IMR-90 (cell line): ENCODE measurements at regions not wholly inside any gene's neighbourhood (a gene's known extent, or its start where the extent isn't known, plus 50 kb on each side); places are given as distances from the start of the nearest gene placed in this dataset.

ENCODE experiments used
- ATAC-seq: fragments of 200-7000 bp; cut with Tn5 transposase; 2 replicates; pipeline ENCODE4 v1.9.1; 2020; ENCODE audit warnings: low read depth, mild to moderate bottlenecking, moderate library complexity
- BruUV-seq: library from RNA; stranded (reverse); fragments of 400-500 nt; replicated peaks from 2 replicates; lab custom pipeline; 2021; lab: Mats Ljungman, UMichigan
- CTCF ChIA-PET: fragments of 300-600 bp; formaldehyde crosslinking; extraction: SDS; loops from one replicate; lab custom pipeline; 2021; ENCODE audit warnings: antibody characterized with exemption; lab: Yijun Ruan, JAX
- POLR2A ChIA-PET: fragments of 300-600 bp; sonication (Branson Sonifier 250); formaldehyde crosslinking; loops from one replicate; lab custom pipeline; 2022; ENCODE audit warnings: antibody characterized with exemption; ENCODE audit not compliant: unreplicated experiment; lab: Charles Lee
- DNase-seq: peaks from one replicate; pipeline ENCODE4 v3.0.0; 2013
- H2AFZ ChIP-seq: replicated peaks from 2 replicates; pipeline ENCODE3; 2013; ENCODE audit warnings: low read length, mild to moderate bottlenecking; ENCODE audit not compliant: poor library complexity
- H2AK5ac ChIP-seq: 2 replicates; pipeline ENCODE4 v1.6.1; 2013; ENCODE audit warnings: low read depth, low read length, inconsistent platforms
- H2AK9ac ChIP-seq: replicated peaks from 2 replicates; pipeline ENCODE3; 2013; ENCODE audit warnings: mild to moderate bottlenecking, low read depth, low read length, moderate library complexity; ENCODE audit not compliant: poor library complexity
- H2BK120ac ChIP-seq: 2 replicates; pipeline ENCODE4 v1.6.1; 2013; ENCODE audit warnings: low read depth, low read length, inconsistent platforms
- H2BK15ac ChIP-seq: 3 replicates; pipeline ENCODE4 v1.6.1; 2013; ENCODE audit warnings: low read depth, low read length, inconsistent platforms
- H2BK20ac ChIP-seq: 2 replicates; pipeline ENCODE4 v1.6.1; 2013; ENCODE audit warnings: low read depth, mild to moderate bottlenecking, inconsistent platforms, low read length, moderate library complexity
- H2BK5ac ChIP-seq: 2 replicates; pipeline ENCODE4 v1.6.1; 2013; ENCODE audit warnings: mild to moderate bottlenecking, low read depth, low read length, inconsistent platforms; ENCODE audit not compliant: poor library complexity, severe bottlenecking
- H3K14ac ChIP-seq: replicated peaks from 2 replicates; pipeline ENCODE4 v1.6.1; 2013; ENCODE audit warnings: low read depth, low read length, inconsistent platforms
- H3K18ac ChIP-seq: 2 replicates; pipeline ENCODE4 v1.6.1; 2013; ENCODE audit warnings: low read depth, low read length, control low read depth
- H3K23ac ChIP-seq: 2 replicates; pipeline ENCODE4 v1.6.1; 2013; ENCODE audit warnings: low read depth, low read length, inconsistent platforms
- H3K27ac ChIP-seq: 2 replicates; pipeline ENCODE4 v1.5.1; 2013; ENCODE audit warnings: mild to moderate bottlenecking, control low read depth, low read length; ENCODE audit not compliant: insufficient read depth
- H3K27me3 ChIP-seq: 2 replicates; pipeline ENCODE4 v1.6.1; 2013; ENCODE audit warnings: low read length; ENCODE audit not compliant: control insufficient read depth, insufficient read depth
- H3K36me3 ChIP-seq: 2 replicates; pipeline ENCODE4 v1.6.1; 2013; ENCODE audit warnings: low read length, mixed read lengths; ENCODE audit not compliant: control insufficient read depth, insufficient read depth
- H3K4ac ChIP-seq: 2 replicates; pipeline ENCODE4 v1.6.1; 2013; ENCODE audit warnings: low read depth, low read length, inconsistent platforms
- H3K4me1 ChIP-seq: 2 replicates; pipeline ENCODE4 v1.6.1; 2013; ENCODE audit warnings: low read length, mixed read lengths; ENCODE audit not compliant: control insufficient read depth, insufficient read depth
- H3K4me2 ChIP-seq: 2 replicates; pipeline ENCODE4 v1.6.1; 2013; ENCODE audit warnings: low read depth, mild to moderate bottlenecking, control low read depth, low read length, moderate library complexity
- H3K4me3 ChIP-seq: 2 replicates; pipeline ENCODE4 v1.5.1; 2013; ENCODE audit warnings: low read depth, mild to moderate bottlenecking, control low read depth, low read length, moderate library complexity; ENCODE audit not compliant: insufficient read depth
- H3K56ac ChIP-seq: 2 replicates; pipeline ENCODE4 v1.6.1; 2013; ENCODE audit warnings: low read length, inconsistent platforms; ENCODE audit not compliant: insufficient read depth; ENCODE audit errors: extremely low read depth
- H3K79me1 ChIP-seq, 2 experiments: 2 replicates each; pipeline ENCODE4 v1.6.1; 2013; ENCODE audit warnings: low read length in 2 of 2, inconsistent platforms in 1 of 2, low read depth in 1 of 2
- H3K9ac ChIP-seq: 2 replicates; pipeline ENCODE4 v1.6.1; 2013; ENCODE audit warnings: low read depth, low read length, control low read depth
- H3K9me1 ChIP-seq: 2 replicates; pipeline ENCODE4 v1.6.1; 2013; ENCODE audit warnings: low read length, inconsistent platforms; ENCODE audit not compliant: insufficient read depth
- H3K9me3 ChIP-seq: 2 replicates; pipeline ENCODE4 v1.6.1; 2013; ENCODE audit warnings: low read length; ENCODE audit not compliant: control insufficient read depth, insufficient read depth
- H4K20me1 ChIP-seq: 2 replicates; pipeline ENCODE4 v1.6.1; 2013; ENCODE audit warnings: low read length, inconsistent platforms; ENCODE audit not compliant: insufficient read depth
- H4K5ac ChIP-seq: 2 replicates; pipeline ENCODE4 v1.6.1; 2013; ENCODE audit warnings: mild to moderate bottlenecking, low read depth, low read length, control low read depth
- H4K8ac ChIP-seq, 2 experiments: 2 replicates each; pipeline ENCODE4 v1.6.1; 2013; ENCODE audit warnings: low read depth in 2 of 2, low read length in 2 of 2, control low read depth in 1 of 2, inconsistent platforms in 1 of 2
- H4K91ac ChIP-seq: 2 replicates; pipeline ENCODE4 v1.6.1; 2013; ENCODE audit warnings: low read depth, low read length, inconsistent platforms; ENCODE audit not compliant: insufficient read depth
- BHLHE40 ChIP-seq: fragments of 150-350 bp; IDR thresholded peaks from 2 replicates; pipeline ENCODE4 v1.6.1; 2016; ENCODE audit warnings: mild to moderate bottlenecking, low read depth, low read length
- CEBPB ChIP-seq: IDR thresholded peaks from 2 replicates; pipeline ENCODE4 v1.6.1; 2012; ENCODE audit warnings: low read depth, low read length, improper control_type of control experiment
- CHD1 ChIP-seq: IDR thresholded peaks from 2 replicates; pipeline ENCODE4 v1.6.1; 2012; ENCODE audit warnings: low read depth, low read length, improper control_type of control experiment
- CTCF ChIP-seq: conservative IDR thresholded peaks from 2 replicates; pipeline ENCODE4 v1.5.1; 2012; ENCODE audit warnings: mild to moderate bottlenecking, low read depth, low read length, improper control_type of control experiment
- ELK1 ChIP-seq: fragments of 150-350 bp; IDR thresholded peaks from 2 replicates; pipeline ENCODE4 v1.6.1; 2016; ENCODE audit warnings: low read depth, mild to moderate bottlenecking, low read length, moderate library complexity, borderline replicate concordance
- FOS ChIP-seq: fragments of 150-350 bp; IDR thresholded peaks from 2 replicates; pipeline ENCODE4 v1.6.1; 2016; ENCODE audit warnings: low read depth, low read length
- MAFK ChIP-seq: IDR thresholded peaks from 2 replicates; pipeline ENCODE4 v1.6.1; 2012; ENCODE audit warnings: low read depth, low read length, improper control_type of control experiment
- MAZ ChIP-seq: IDR thresholded peaks from 2 replicates; pipeline ENCODE4 v1.6.1; 2012; ENCODE audit warnings: low read depth, mild to moderate bottlenecking, low read length, improper control_type of control experiment, moderate library complexity, borderline replicate concordance
- MXI1 ChIP-seq: IDR thresholded peaks from 2 replicates; pipeline ENCODE4 v1.6.1; 2012; ENCODE audit warnings: low read depth, mild to moderate bottlenecking, low read length, moderate library complexity, borderline replicate concordance
- NFE2L2 ChIP-seq: fragments of 150-350 bp; IDR thresholded peaks from 2 replicates; pipeline ENCODE4 v1.6.1; 2016; ENCODE audit warnings: low read depth, mild to moderate bottlenecking, low read length
- POLR2A ChIP-seq: IDR thresholded peaks from 2 replicates; pipeline ENCODE4 v1.6.1; 2012; ENCODE audit warnings: mild to moderate bottlenecking, low read depth, low read length
- RAD21 ChIP-seq: IDR thresholded peaks from 2 replicates; pipeline ENCODE4 v1.6.1; 2012; ENCODE audit warnings: low read length, improper control_type of control experiment
- RCOR1 ChIP-seq: IDR thresholded peaks from 2 replicates; pipeline ENCODE4 v1.6.1; 2012; ENCODE audit warnings: mild to moderate bottlenecking, low read length, improper control_type of control experiment; ENCODE audit not compliant: insufficient replicate concordance
- RFX5 ChIP-seq: IDR thresholded peaks from 2 replicates; pipeline ENCODE4 v1.8.0; 2012; ENCODE audit warnings: low read depth, mild to moderate bottlenecking, low read length, moderate library complexity
- SMC3 ChIP-seq: fragments of 150-350 bp; IDR thresholded peaks from 2 replicates; pipeline ENCODE4 v1.6.1; 2016; ENCODE audit warnings: low read depth, mild to moderate bottlenecking, antibody characterized with exemption, low read length, moderate library complexity
- USF2 ChIP-seq: fragments of 150-350 bp; IDR thresholded peaks from 2 replicates; pipeline ENCODE4 v1.6.1; 2017; ENCODE audit warnings: mild to moderate bottlenecking, antibody characterized with exemption, low read length, low read depth
- WGBS, 2 experiments: methylation state at CpG; one replicate each; pipeline versions ENCODE4 v1.1.5 to v1.1.7; 2013; ENCODE audit warnings: missing lambda C conversion rate in 2 of 2; ENCODE audit not compliant: insufficient read length in 1 of 2; ENCODE audit errors: extremely low coverage in 2 of 2; 5-methylcytosine and 5-hydroxymethylcytosine counted together
- dilution Hi-C: fragments of 300-500 bp; cut with HindIII; formaldehyde crosslinking; loops from one replicate; pipeline ENCODE4 v1.14.3; 2018; ENCODE audit warnings: low sequenced_read_pairs; ENCODE audit not compliant: unreplicated experiment
- in situ Hi-C: fragments of 300-500 bp; cut with MboI; formaldehyde crosslinking; loops from 3 replicates; pipeline ENCODE4 v1.14.3; 2019; ENCODE audit warnings: low sequenced_read_pairs, inconsistent platforms, mixed read lengths
- intact Hi-C: fragments of 100-400 bp; cut with micrococcal nuclease; formaldehyde crosslinking; loops from 2 replicates; pipeline ENCODE4 v1.10.0; 2022

GRCh38 chr5:68949256-68949655, 144.6 kb upstream of the SLC30A5 start:
- no peaks in the 10 kb centered on the region for H3K4me1 ChIP-seq
- H2BK5ac ChIP-seq, result no peak overlapping the region
- TF ChIP-seq BHLHE40 (no peak), RCOR1 (no peak), RAD21 (no peak), CHD1 (no peak), ELK1 (no peak), POLR2A (no peak), CEBPB (no peak), USF2 (no peak), MXI1 (no peak), CTCF (no peak), NFE2L2 (no peak), FOS (no peak), SMC3 (no peak), MAFK (no peak), RFX5 (no peak), MAZ (no peak)
- H3K36me3 ChIP-seq, result no peaks in the 10 kb centered on the region
- no peaks in the 10 kb centered on the region for H3K9me3 ChIP-seq
- no CpG with 5 or more reads among the region's 3 CpGs for WGBS, 2 experiments
- H4K5ac ChIP-seq, result no peak overlapping the region
- H3K4ac ChIP-seq, result no peak overlapping the region
- dilution Hi-C loops, result no loop called here
- ChIA-PET POLR2A (no interaction called here), CTCF (no interaction called here)
- no peak overlapping the region for H3K23ac ChIP-seq
- no TSS peak for BruUV-seq
- no peaks in the 10 kb centered on the region for H3K9me1 ChIP-seq
- H2AFZ ChIP-seq, result no peak overlapping the region
- no peaks in the 10 kb centered on the region for H4K20me1 ChIP-seq
- H3K18ac ChIP-seq, result no peak overlapping the region
- DNase-seq, result no peak
- peaks cover 12% of the 10 kb centered on the region for H3K27me3 ChIP-seq
- H3K4me2 ChIP-seq, result no peak overlapping the region
- no peak overlapping the region for H3K4me3 ChIP-seq
- H2BK120ac ChIP-seq, result no peak overlapping the region
- no peak overlapping the region for H2AK9ac ChIP-seq
- H4K8ac ChIP-seq, result no peak overlapping the region
- intact Hi-C loops, result no loop called here
- no peak overlapping the region for H3K56ac ChIP-seq
- no peak overlapping the region for H3K9ac ChIP-seq
- H2BK15ac ChIP-seq, result no peak overlapping the region
- no peak overlapping the region for H3K14ac ChIP-seq
- no peaks in the 10 kb centered on the region for H3K79me1 ChIP-seq
- ATAC-seq, result no peak
- H4K91ac ChIP-seq, result no peak overlapping the region
- no peak overlapping the region for H2BK20ac ChIP-seq
- no peak overlapping the region for H3K27ac ChIP-seq
- H2AK5ac ChIP-seq, result no peak overlapping the region
- in situ Hi-C loops, result no loop called here
